ENCODE measurements at regions not wholly inside any gene's neighbourhood (a gene's known extent, or its start where the extent isn't known, plus 50 kb on each side); places are given as distances from the start of the nearest gene placed in this dataset.

GRCh38 chr16:8397223-8397622 is 193.1 kb downstream of the TMEM114 start:
- TF ChIP-seq CTCF (conservative IDR thresholded peaks at IDR 0.05; ENCODE audit: low read length) (no peak), EZH2phosphoT487 (IDR thresholded peaks at IDR 0.05; ENCODE audit: borderline replicate concordance, low read depth, low read length) (no peak)

All from OCI-LY7 (cell line).